HCT116 (cell line): ENCODE measurements at regions not wholly inside any gene's neighbourhood (a gene's known extent, or its start where the extent isn't known, plus 50 kb on each side); places are given as distances from the start of the nearest gene placed in this dataset.

Experiments
- ATAC-seq: fragments of 200-7000 bp; cut with Tn5 transposase; 2 replicates; pipeline ENCODE4 v1.9.1; 2020; ENCODE audit warnings: mild to moderate bottlenecking, moderate library complexity
- BruUV-seq: library from RNA; stranded (reverse); fragments of 400-500 nt; replicated peaks from 2 replicates; lab custom pipeline; 2021; lab: Mats Ljungman, UMichigan
- CTCF ChIA-PET: fragments of 300-600 bp; sonication (Branson Sonifier 250); formaldehyde crosslinking; loops from one replicate; lab custom pipeline; 2021; ENCODE audit warnings: antibody characterized with exemption; lab: Charles Lee
- POLR2A ChIA-PET: fragments of 300-600, 350-600 bp; sonication (Branson Sonifier 250); formaldehyde crosslinking; loops from one replicate; lab custom pipeline; 2021; ENCODE audit warnings: antibody characterized with exemption; lab: Charles Lee
- RAD21 ChIA-PET, 2 experiments: fragments of 300-600 bp; sonication (Branson Sonifier 250); formaldehyde crosslinking; loops; one replicate each; lab custom pipeline; 2023; ENCODE audit warnings: low total read pairs in 2 of 2; ENCODE audit not compliant: uncharacterized antibody in 2 of 2, unreplicated experiment in 2 of 2, low non-redundant PET in 1 of 2; lab: Charles Lee
- DNase-seq: peaks from one replicate; pipeline ENCODE4 v3.0.0-alpha.2; 2010; ENCODE audit warnings: low read depth, low spot score
- H2AFZ ChIP-seq: fragments of 200-600 bp; shearing (Covaris generic), sonication (generic); 2 replicates; pipeline ENCODE4 v1.6.1; 2017; ENCODE audit warnings: low read depth, mixed run types, mixed read lengths, antibody characterized with exemption, low read length; ENCODE audit not compliant: poor library complexity, severe bottlenecking
- H3K27ac ChIP-seq: 2 replicates; pipeline ENCODE4 v1.5.1; 2012; ENCODE audit warnings: low read depth, low read length
- H3K27me3 ChIP-seq: fragments of 200-600 bp; sonication (generic); 2 replicates; pipeline ENCODE4 v1.6.1; 2016; ENCODE audit warnings: mixed run types, low read length, mixed read lengths; ENCODE audit not compliant: insufficient read depth
- H3K36me3 ChIP-seq, 2 experiments: fragments of 200-500 bp in 1 of 2; fragments of 200-600 bp in 1 of 2; sonication (Bioruptor generic) in 1 of 2; sonication (generic) in 1 of 2; 2 replicates each; pipeline versions ENCODE4 v1.5.1 to v1.6.1; 2014 to 2016; ENCODE audit warnings: low read length in 2 of 2, inconsistent platforms in 1 of 2, mixed read lengths in 1 of 2, mixed run types in 1 of 2; ENCODE audit not compliant: insufficient read depth in 2 of 2, control insufficient read depth in 1 of 2
- H3K4me1 ChIP-seq, 2 experiments: fragments of 200-600 bp in 1 of 2; sonication (generic) in 1 of 2; 2 replicates each; pipeline versions ENCODE4 v1.5.1 to v1.6.1; 2012 to 2017; ENCODE audit warnings: low read length in 2 of 2, inconsistent platforms in 1 of 2, mild to moderate bottlenecking in 1 of 2, mixed read lengths in 1 of 2, mixed run types in 1 of 2, moderate library complexity in 1 of 2; ENCODE audit not compliant: insufficient read depth in 2 of 2, control insufficient read depth in 1 of 2
- H3K4me2 ChIP-seq: fragments of 200-600 bp; sonication (generic); 2 replicates; pipeline ENCODE4 v1.6.1; 2017; ENCODE audit warnings: mixed run types, low read length, mixed read lengths
- H3K4me3 ChIP-seq, 2 experiments: fragments of 200-600 bp in 1 of 2; sonication (generic) in 1 of 2; replicated peaks in 1 of 2; 2 replicates each; pipeline ENCODE4 v1.5.1; 2011 to 2016; ENCODE audit warnings: low read length in 2 of 2, control low read depth in 1 of 2, low read depth in 1 of 2, mild to moderate bottlenecking in 1 of 2, mixed read lengths in 1 of 2, mixed run types in 1 of 2
- H3K79me2 ChIP-seq: fragments of 200-600 bp; sonication (generic); 2 replicates; pipeline ENCODE4 v1.6.1; 2017; ENCODE audit warnings: mild to moderate bottlenecking, mixed run types, low read length, moderate library complexity, mixed read lengths; ENCODE audit not compliant: insufficient read depth
- H3K9ac ChIP-seq: fragments of 200-600 bp; sonication (generic); 2 replicates; pipeline ENCODE4 v1.6.1; 2016; ENCODE audit warnings: low read length, mixed read lengths
- H3K9me2 ChIP-seq: fragments of 200-600 bp; sonication (generic), shearing (Covaris generic); 2 replicates; pipeline ENCODE4 v1.6.1; 2017; ENCODE audit warnings: mixed run types, mild to moderate bottlenecking, moderate library complexity; ENCODE audit not compliant: insufficient read depth
- H3K9me3 ChIP-seq, 2 experiments: fragments of 200-500 bp in 1 of 2; fragments of 200-600 bp in 1 of 2; sonication (Bioruptor generic) in 1 of 2; sonication (generic) in 1 of 2; 2 replicates each; pipeline ENCODE4 v1.6.1; 2014 to 2017; ENCODE audit warnings: low read length in 2 of 2, mixed read lengths in 2 of 2, inconsistent platforms in 1 of 2, low read depth in 1 of 2, mild to moderate bottlenecking in 1 of 2, mixed run types in 1 of 2, moderate library complexity in 1 of 2; ENCODE audit not compliant: control insufficient read depth in 1 of 2, insufficient read depth in 1 of 2
- H4K20me1 ChIP-seq: fragments of 200-600 bp; sonication (generic), shearing (Covaris generic); 2 replicates; pipeline ENCODE4 v1.6.1; 2017; ENCODE audit warnings: mixed run types, mild to moderate bottlenecking, moderate library complexity; ENCODE audit not compliant: insufficient read depth
- CBX3 ChIP-seq: IDR thresholded peaks from 2 replicates; pipeline ENCODE4 v1.6.1; 2012; ENCODE audit warnings: low read depth
- CEBPB ChIP-seq: IDR thresholded peaks from 2 replicates; pipeline ENCODE4 v1.6.1; 2012; ENCODE audit warnings: low read depth
- EGR1 ChIP-seq: IDR thresholded peaks from 2 replicates; pipeline ENCODE4 v1.6.1; 2012; ENCODE audit warnings: low read depth
- EZH2 ChIP-seq: fragments of 200-600 bp; sonication (generic); IDR thresholded peaks from 2 replicates; pipeline ENCODE4 v1.6.1; 2017; ENCODE audit warnings: antibody characterized with exemption, mixed run types
- EZH2phosphoT487 ChIP-seq: fragments of 200-600 bp; IDR thresholded peaks from 2 replicates; pipeline ENCODE4 v1.6.1; 2018; ENCODE audit warnings: antibody characterized with exemption, borderline replicate concordance
- FOSL1 ChIP-seq: IDR thresholded peaks from 2 replicates; pipeline ENCODE4 v1.6.1; 2012; ENCODE audit warnings: low read depth
- POLR2A ChIP-seq: IDR thresholded peaks from 2 replicates; pipeline ENCODE4 v1.7.0; 2011; ENCODE audit warnings: borderline replicate concordance; ENCODE audit not compliant: insufficient read depth, insufficient read length; ENCODE audit errors: extremely low read depth
- POLR2AphosphoS5 ChIP-seq: IDR thresholded peaks from 2 replicates; pipeline ENCODE4 v1.6.1; 2011; ENCODE audit warnings: mild to moderate bottlenecking, low read depth, low read length, moderate library complexity
- RAD21 ChIP-seq: IDR thresholded peaks from 2 replicates; pipeline ENCODE4 v1.6.1; 2012; ENCODE audit warnings: low read depth, mild to moderate bottlenecking
- REST ChIP-seq: IDR thresholded peaks from 2 replicates; pipeline ENCODE4 v1.6.1; 2012; ENCODE audit warnings: low read depth
- SIN3A ChIP-seq: IDR thresholded peaks from 2 replicates; pipeline ENCODE4 v1.6.1; 2012; ENCODE audit warnings: low read depth
- SP1 ChIP-seq: IDR thresholded peaks from 2 replicates; pipeline ENCODE4 v1.6.1; 2012; ENCODE audit warnings: low read depth
- SRF ChIP-seq: IDR thresholded peaks from 2 replicates; pipeline ENCODE4 v1.6.1; 2012; ENCODE audit warnings: low read depth
- TCF7L2 ChIP-seq: IDR thresholded peaks from 2 replicates; pipeline ENCODE4 v1.7.0; 2011; ENCODE audit warnings: borderline replicate concordance, inconsistent platforms; ENCODE audit not compliant: insufficient read depth, insufficient read length; ENCODE audit errors: extremely low read depth
- YY1 ChIP-seq: IDR thresholded peaks from 2 replicates; pipeline ENCODE4 v1.6.1; 2011; ENCODE audit warnings: low read length, low read depth, moderate library complexity, mild to moderate bottlenecking; ENCODE audit not compliant: insufficient replicate concordance; ENCODE audit errors: extremely low read depth
- intact Hi-C: fragments of 100-400 bp; cut with micrococcal nuclease; formaldehyde crosslinking; loops from 2 replicates; pipeline ENCODE4 v1.10.0; 2022

DNA sequence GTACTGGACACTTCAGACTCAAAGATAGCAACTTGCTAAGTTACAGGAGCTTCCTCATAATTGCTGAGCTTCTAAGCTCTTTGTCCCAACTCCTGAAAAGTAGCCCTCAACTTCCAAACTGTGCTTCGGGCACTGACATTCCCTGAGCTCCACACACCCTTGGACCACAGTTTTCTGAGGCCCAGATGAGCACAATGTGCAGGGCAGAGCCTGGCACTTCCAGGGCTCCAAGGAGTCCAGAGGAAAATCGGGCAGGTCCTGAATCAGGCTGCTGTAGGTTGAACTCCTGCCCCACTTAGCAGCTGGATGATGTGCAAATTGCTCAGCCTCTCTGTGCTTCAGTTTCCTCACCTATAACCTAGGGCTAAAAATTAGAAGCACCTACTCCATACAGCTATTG, 54.6 kb upstream of the KCNIP1 start:
- ChIA-PET POLR2A (no interaction called here), CTCF (no interaction called here), RAD21 (no interaction called here)
- no peak overlapping the region for H3K4me2 ChIP-seq
- BruUV-seq: no TSS peak
- peaks cover 35% of the 10 kb centered on the region for H3K27me3 ChIP-seq
- H3K4me3 ChIP-seq: no peak overlapping the region
- TF ChIP-seq REST (no peak), SRF (no peak), EZH2phosphoT487 (no peak), RAD21 (no peak), POLR2A (no peak), CEBPB (no peak), POLR2AphosphoS5 (no peak), YY1 (no peak), SP1 (no peak), TCF7L2 (no peak), CBX3 (no peak), EGR1 (no peak), SIN3A (no peak), FOSL1 (no peak), EZH2 (no peak)
- H2AFZ ChIP-seq: no peak overlapping the region
- no peaks in the 10 kb centered on the region for H3K9me3 ChIP-seq
- H3K79me2 ChIP-seq: no peaks in the 10 kb centered on the region
- intact Hi-C loops: no loop called here
- no peak overlapping the region for H3K9ac ChIP-seq
- no peaks in the 10 kb centered on the region for H3K9me2 ChIP-seq
- H3K36me3 ChIP-seq: no peaks in the 10 kb centered on the region
- no peak overlapping the region for H3K27ac ChIP-seq
- no peaks in the 10 kb centered on the region; the same call in 1 of the 2 replicates for H4K20me1 ChIP-seq
- DNase-seq: no peak
- no peaks in the 10 kb centered on the region for H3K4me1 ChIP-seq
- no peak for ATAC-seq
